GM23248 (cell line): ENCODE measurements at regions not wholly inside any gene's neighbourhood (a gene's known extent, or its start where the extent isn't known, plus 50 kb on each side); places are given as distances from the start of the nearest gene placed in this dataset.

Experiments used
- DNase-seq: peaks from one replicate; pipeline ENCODE4 v3.0.0-alpha.2; 2015
- H2AFZ ChIP-seq: fragments of 200-600 bp; sonication (generic); 2 replicates; pipeline ENCODE4 v1.6.1; 2016; ENCODE audit warnings: antibody characterized with exemption
- H3F3A ChIP-seq: fragments of 200-600 bp; sonication (generic); 2 replicates; pipeline ENCODE4 v1.6.1; 2016; ENCODE audit warnings: mild to moderate bottlenecking, antibody characterized with exemption, mixed run types; ENCODE audit not compliant: insufficient read depth
- H3K27ac ChIP-seq: fragments of 200-600 bp; sonication (generic); 2 replicates; pipeline ENCODE4 v1.5.1; 2016; ENCODE audit warnings: mild to moderate bottlenecking
- H3K27me3 ChIP-seq: fragments of 200-600 bp; sonication (generic); replicated peaks from 2 replicates; pipeline ENCODE4 v1.6.1; 2016; ENCODE audit warnings: mild to moderate bottlenecking; ENCODE audit not compliant: insufficient read depth
- H3K36me3 ChIP-seq: fragments of 200-600 bp; sonication (generic); 2 replicates; pipeline ENCODE4 v1.6.1; 2016; ENCODE audit warnings: low read depth, mild to moderate bottlenecking
- H3K4me1 ChIP-seq: fragments of 200-600 bp; sonication (generic); 2 replicates; pipeline ENCODE4 v1.6.1; 2016; ENCODE audit warnings: mild to moderate bottlenecking; ENCODE audit not compliant: insufficient read depth
- H3K4me2 ChIP-seq: fragments of 200-600 bp; sonication (generic); one replicate; pipeline ENCODE4 v1.6.1; 2016; ENCODE audit warnings: mild to moderate bottlenecking; ENCODE audit not compliant: unreplicated experiment
- H3K4me3 ChIP-seq: fragments of 200-600 bp; sonication (generic); 2 replicates; pipeline ENCODE4 v1.5.1; 2016; ENCODE audit warnings: mild to moderate bottlenecking
- H3K79me2 ChIP-seq: fragments of 200-600 bp; sonication (generic); 2 replicates; pipeline ENCODE4 v1.6.1; 2016; ENCODE audit warnings: mild to moderate bottlenecking; ENCODE audit not compliant: insufficient read depth
- H3K9ac ChIP-seq: fragments of 200-600 bp; sonication (generic); 2 replicates; pipeline ENCODE4 v1.6.1; 2016; ENCODE audit warnings: mild to moderate bottlenecking
- H3K9me2 ChIP-seq: fragments of 200-600 bp; sonication (generic); 2 replicates; pipeline ENCODE4 v1.6.1; 2016; ENCODE audit warnings: mixed run types, mild to moderate bottlenecking, moderate library complexity; ENCODE audit not compliant: insufficient read depth
- H3K9me3 ChIP-seq: fragments of 200-600 bp; sonication (generic); one replicate; pipeline ENCODE4 v1.6.1; 2017; ENCODE audit warnings: low read depth
- H4K20me1 ChIP-seq: fragments of 200-600 bp; sonication (generic); 2 replicates; pipeline ENCODE4 v1.6.0; 2016; ENCODE audit not compliant: insufficient read depth
- EZH2 ChIP-seq: fragments of 200-600 bp; sonication (generic); IDR thresholded peaks from 2 replicates; pipeline ENCODE4 v1.6.1; 2018; ENCODE audit warnings: antibody characterized with exemption, mild to moderate bottlenecking; ENCODE audit not compliant: insufficient read depth, poor library complexity, severe bottlenecking
- EZH2phosphoT487 ChIP-seq: fragments of 200-600 bp; sonication (generic); IDR thresholded peaks from 2 replicates; pipeline ENCODE4 v1.6.1; 2018; ENCODE audit warnings: antibody characterized with exemption, moderate library complexity, mild to moderate bottlenecking, low read depth; ENCODE audit not compliant: insufficient read depth
- WGBS, 2 experiments: methylation state at CpG; one replicate each; pipeline ENCODE4 v1.1.6; 2015 to 2017; ENCODE audit warnings: low lambda C conversion rate in 2 of 2, low coverage in 1 of 2; ENCODE audit errors: missing lambda C conversion rate in 2 of 2; 5-methylcytosine and 5-hydroxymethylcytosine counted together
- in situ Hi-C: fragments of 300-500 bp; cut with MboI; formaldehyde crosslinking; loops from 2 replicates; pipeline ENCODE4 v1.15.0; 2020

DNA sequence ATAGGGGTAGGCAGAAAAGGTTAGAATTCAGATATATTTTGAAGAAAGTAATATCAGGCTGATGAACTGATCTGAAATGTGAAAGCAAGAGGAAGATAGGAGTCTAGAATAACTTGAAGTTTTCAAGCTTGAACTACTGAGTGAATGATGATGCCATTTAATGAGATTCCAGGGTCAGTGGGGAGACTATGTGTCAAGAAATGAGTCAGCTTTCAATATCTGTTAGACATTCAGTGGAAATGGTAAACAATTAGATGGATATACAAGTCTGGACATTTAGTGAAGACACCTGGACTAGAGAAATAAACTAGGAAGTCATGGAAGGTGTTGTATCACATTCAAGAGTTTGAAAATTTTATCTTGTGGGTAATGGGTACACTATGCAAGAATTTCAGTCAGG, 326.9 kb downstream of the FSIP2 start:
- no peaks in the 10 kb centered on the region for H3K9me2 ChIP-seq
- no peak overlapping the region for H3K27ac ChIP-seq
- no peak for TF ChIP-seq EZH2
- no peaks in the 10 kb centered on the region for H3K79me2 ChIP-seq
- H3K4me2 ChIP-seq = no peak overlapping the region
- no peak overlapping the region for H3K9ac ChIP-seq
- no peaks in the 10 kb centered on the region for H3K36me3 ChIP-seq
- no peaks in the 10 kb centered on the region for H3K4me1 ChIP-seq
- H3K4me3 ChIP-seq = no peak overlapping the region
- no peak overlapping the region for H2AFZ ChIP-seq
- no peaks in the 10 kb centered on the region for H4K20me1 ChIP-seq
- no peaks in the 10 kb centered on the region for H3K9me3 ChIP-seq
- DNase-seq = no peak
- H3K27me3 ChIP-seq = no peaks in the 10 kb centered on the region
- in situ Hi-C loops = no loop called here
- no peaks in the 10 kb centered on the region for H3F3A ChIP-seq

DNA sequence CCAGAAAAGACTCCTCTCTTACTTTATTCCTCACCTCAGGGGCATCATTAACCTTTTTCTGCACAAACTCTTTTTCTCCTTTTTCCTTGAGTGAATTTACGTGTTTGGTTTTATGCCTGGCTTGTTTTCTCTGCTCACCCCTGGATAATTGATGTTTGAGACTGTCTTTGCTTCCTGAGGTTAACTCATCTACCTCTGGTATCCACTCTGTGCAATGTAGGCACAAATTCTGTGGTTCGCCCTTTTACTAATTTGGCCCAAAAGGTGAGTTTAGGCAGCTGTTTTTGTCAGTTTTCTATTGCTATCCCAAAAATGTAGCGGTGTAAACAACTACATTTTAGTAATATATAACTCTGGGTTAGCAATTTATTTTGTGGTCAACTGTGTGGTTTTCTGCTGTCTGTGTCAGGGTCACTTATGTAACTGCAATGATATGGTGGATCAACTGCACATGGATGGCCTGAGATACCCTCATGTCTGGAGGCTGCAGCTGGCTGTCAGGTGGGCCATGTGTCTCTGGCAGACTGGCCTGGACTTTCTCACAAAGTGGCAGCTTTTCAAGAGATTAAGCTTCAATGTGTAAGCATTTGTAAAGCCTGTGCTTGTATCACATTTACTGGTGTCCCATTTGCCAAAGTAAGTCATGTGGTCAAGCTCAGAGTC, 329.7 kb downstream of the FSIP2 start:
- Histone ChIP-seq H3K79me2 (no peaks in the 10 kb centered on the region), H3K9ac (no peak overlapping the region), H3K9me3 (no peaks in the 10 kb centered on the region), H3K27me3 (no peaks in the 10 kb centered on the region), H3K9me2 (no peaks in the 10 kb centered on the region), H3K4me2 (no peak overlapping the region), H3F3A (no peaks in the 10 kb centered on the region), H3K4me3 (no peak overlapping the region), H3K36me3 (no peaks in the 10 kb centered on the region), H3K27ac (no peak overlapping the region), H3K4me1 (no peaks in the 10 kb centered on the region), H2AFZ (no peak overlapping the region), H4K20me1 (no peaks in the 10 kb centered on the region)
- no peak for DNase-seq
- in situ Hi-C loops = no loop called here
- no peak for TF ChIP-seq EZH2phosphoT487
- WGBS, 2 experiments = 89% methylated on average over 3 of the region's 3 CpGs

DNA sequence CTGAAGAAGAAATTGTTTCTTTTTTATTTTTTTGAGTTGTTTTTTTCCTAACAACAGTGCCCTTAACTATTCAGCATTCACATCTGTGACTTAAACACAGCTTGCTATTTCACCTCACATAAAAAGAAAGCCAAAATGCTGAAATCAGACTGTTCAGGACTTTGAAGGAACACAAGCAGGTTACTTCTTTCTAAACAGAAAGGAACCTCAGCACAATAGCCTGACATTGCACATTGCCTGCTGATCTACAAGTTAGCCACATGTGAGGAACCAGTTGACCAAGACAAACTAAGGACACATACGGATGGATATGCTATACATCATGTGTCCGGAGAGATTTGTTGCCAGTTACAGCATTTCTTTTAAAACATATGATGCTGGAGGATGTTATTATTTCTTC, 331.1 kb downstream of the FSIP2 start:
- Histone ChIP-seq H3F3A (no peaks in the 10 kb centered on the region), H3K9ac (no peak overlapping the region), H3K4me3 (no peak overlapping the region), H4K20me1 (no peaks in the 10 kb centered on the region), H3K27ac (no peak overlapping the region), H3K4me2 (no peak overlapping the region), H3K27me3 (no peaks in the 10 kb centered on the region), H3K4me1 (no peaks in the 10 kb centered on the region), H2AFZ (no peak overlapping the region), H3K9me3 (no peaks in the 10 kb centered on the region), H3K9me2 (no peaks in the 10 kb centered on the region), H3K79me2 (no peaks in the 10 kb centered on the region), H3K36me3 (no peaks in the 10 kb centered on the region)
- 92 to 100% methylated on average over 2 of the region's 2 CpGs for WGBS, 2 experiments
- in situ Hi-C loops = no loop called here
- no peak for DNase-seq
- TF ChIP-seq EZH2phosphoT487 = no peak
- no peak for TF ChIP-seq EZH2

DNA sequence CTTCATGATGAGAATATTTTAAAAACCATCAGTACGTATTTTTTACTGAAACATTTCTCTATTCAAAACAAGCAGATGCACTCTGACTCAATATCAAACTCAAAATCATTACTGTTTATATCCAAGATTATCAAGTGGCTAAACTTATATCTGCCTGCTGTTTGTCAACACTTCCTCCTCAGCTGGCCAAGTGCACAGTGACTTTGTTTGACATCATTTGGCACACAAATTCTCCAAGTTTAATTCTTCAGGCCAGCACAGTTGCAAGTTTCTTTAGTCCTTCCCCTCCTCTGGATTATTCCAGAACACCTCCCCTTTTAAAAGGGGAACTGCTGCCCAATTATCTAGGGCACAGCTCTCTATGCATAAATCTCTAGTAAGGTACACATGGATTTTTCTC, 346.6 kb downstream of the FSIP2 start:
- Histone ChIP-seq H3K4me2 (no peak overlapping the region), H4K20me1 (no peaks in the 10 kb centered on the region), H3K9me3 (no peaks in the 10 kb centered on the region), H3F3A (no peaks in the 10 kb centered on the region), H3K9ac (no peak overlapping the region), H3K4me1 (no peaks in the 10 kb centered on the region), H3K4me3 (no peak overlapping the region), H3K9me2 (no peaks in the 10 kb centered on the region), H2AFZ (no peak overlapping the region), H3K36me3 (no peaks in the 10 kb centered on the region), H3K27ac (no peak overlapping the region), H3K79me2 (no peaks in the 10 kb centered on the region), H3K27me3 (no peaks in the 10 kb centered on the region)
- 35 to 48% methylated on average over 1 of the region's 1 CpG for WGBS, 2 experiments
- TF ChIP-seq EZH2phosphoT487 = no peak
- in situ Hi-C loops = no loop called here
- no peak for DNase-seq

GRCh38 chr2:186093174-186093573, 354.6 kb downstream of the FSIP2 start:
- no peaks in the 10 kb centered on the region for H3K79me2 ChIP-seq
- no peaks in the 10 kb centered on the region for H3F3A ChIP-seq
- H2AFZ ChIP-seq = no peak overlapping the region
- H3K4me1 ChIP-seq = no peaks in the 10 kb centered on the region
- TF ChIP-seq EZH2phosphoT487 (no peak), EZH2 (no peak)
- no peaks in the 10 kb centered on the region for H3K27me3 ChIP-seq
- H3K36me3 ChIP-seq = no peaks in the 10 kb centered on the region
- no peak overlapping the region for H3K4me2 ChIP-seq
- no peak for DNase-seq
- no peaks in the 10 kb centered on the region for H4K20me1 ChIP-seq
- no peak overlapping the region for H3K9ac ChIP-seq
- H3K27ac ChIP-seq = no peak overlapping the region
- H3K9me3 ChIP-seq = no peaks in the 10 kb centered on the region
- in situ Hi-C loops = no loop called here
- H3K9me2 ChIP-seq = no peaks in the 10 kb centered on the region
- 9 to 10% methylated on average over 1 of the region's 1 CpG for WGBS, 2 experiments
- no peak overlapping the region for H3K4me3 ChIP-seq
